HEK293 (cell line): ENCODE measurements at regions not wholly inside any gene's neighbourhood (a gene's known extent, or its start where the extent isn't known, plus 50 kb on each side); places are given as distances from the start of the nearest gene placed in this dataset.

ENCODE experiments used
- PRDM1 ChIP-seq: fragments of 450-650 bp; formaldehyde crosslinking; IDR thresholded peaks from 2 replicates; pipeline ENCODE4; 2016; ENCODE audit warnings: missing biosample characterization, missing genetic modification characterization
- ZNF114 ChIP-seq: fragments of 450-650 bp; formaldehyde crosslinking; IDR thresholded peaks from 2 replicates; pipeline ENCODE4 v1.5.0; 2017; ENCODE audit warnings: missing biosample characterization, missing genetic modification characterization
- ZNF16 ChIP-seq: fragments of 450-650 bp; formaldehyde crosslinking; IDR thresholded peaks from 2 replicates; pipeline ENCODE4 v1.5.1; 2016; ENCODE audit warnings: low read depth, missing biosample characterization, missing genetic modification characterization
- ZNF175 ChIP-seq: fragments of 450-650 bp; formaldehyde crosslinking; IDR thresholded peaks from 2 replicates; pipeline ENCODE4 v1.5.1; 2016; ENCODE audit warnings: missing biosample characterization, missing genetic modification characterization
- ZNF2 ChIP-seq: fragments of 450-650 bp; formaldehyde crosslinking; IDR thresholded peaks from 2 replicates; pipeline ENCODE4 v1.5.1; 2016; ENCODE audit warnings: missing biosample characterization, missing genetic modification characterization
- ZNF24 ChIP-seq: fragments of 450-650 bp; formaldehyde crosslinking; IDR thresholded peaks from 2 replicates; pipeline ENCODE4 v1.5.1; 2016; ENCODE audit warnings: missing biosample characterization, missing genetic modification characterization
- ZNF292 ChIP-seq: fragments of 450-650 bp; formaldehyde crosslinking; IDR thresholded peaks from 2 replicates; pipeline ENCODE4 v1.5.1; 2016; ENCODE audit warnings: low read depth, missing biosample characterization, missing genetic modification characterization, borderline replicate concordance
- ZNF335 ChIP-seq: fragments of 450-650 bp; formaldehyde crosslinking; conservative IDR thresholded peaks from 2 replicates; pipeline ENCODE4 v1.5.1; 2016; ENCODE audit warnings: missing biosample characterization, missing genetic modification characterization
- ZNF48 ChIP-seq: fragments of 450-650 bp; formaldehyde crosslinking; IDR thresholded peaks from 2 replicates; pipeline ENCODE4 v1.5.1; 2016; ENCODE audit warnings: missing biosample characterization, missing genetic modification characterization
- ZNF776 ChIP-seq: fragments of 450-650 bp; formaldehyde crosslinking; IDR thresholded peaks from 2 replicates; pipeline ENCODE4 v1.5.0; 2017; ENCODE audit warnings: missing biosample characterization, missing genetic modification characterization, borderline replicate concordance
- ZNF777 ChIP-seq: fragments of 450-650 bp; formaldehyde crosslinking; IDR thresholded peaks from 2 replicates; pipeline ENCODE4 v1.5.1; 2017; ENCODE audit warnings: missing biosample characterization, missing genetic modification characterization, borderline replicate concordance
- TF ChIP-seq, protein P1 (sequence below): fragments of 450-650 bp; formaldehyde crosslinking; IDR thresholded peaks from 2 replicates; pipeline ENCODE4 v1.5.1; 2016; ENCODE audit warnings: missing biosample characterization, missing genetic modification characterization
- TF ChIP-seq, protein P2 (sequence below): fragments of 450-650 bp; IDR thresholded peaks from 2 replicates; pipeline ENCODE4 v1.5.1; 2018; ENCODE audit warnings: missing biosample characterization, mild to moderate bottlenecking, missing genetic modification characterization

DNA sequence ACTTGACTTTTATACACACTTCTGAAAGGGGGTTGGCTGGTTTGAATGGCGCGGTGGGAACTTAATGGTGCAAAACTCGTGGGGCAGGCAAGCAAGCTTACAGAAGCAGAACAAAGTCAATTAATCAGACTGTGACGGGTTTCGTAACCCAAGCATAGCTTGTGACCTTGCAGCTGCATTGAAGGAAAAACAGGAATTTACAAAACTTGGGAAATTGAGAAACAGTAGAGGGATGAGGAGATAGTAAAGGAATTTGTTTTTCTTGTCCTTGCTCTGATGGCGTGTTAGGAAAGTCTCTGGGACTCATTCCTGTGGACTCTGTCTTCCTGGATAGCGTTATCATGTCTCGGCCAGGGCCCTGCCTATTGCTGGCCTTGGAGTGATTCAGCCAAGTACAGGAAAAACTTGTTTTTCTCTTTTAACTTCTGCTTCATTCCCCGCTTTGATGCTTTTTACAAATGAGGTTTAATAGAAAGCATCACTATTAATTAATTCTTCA, 220.0 kb upstream of the KCND2 start:
- TF ChIP-seq, protein P1, sequence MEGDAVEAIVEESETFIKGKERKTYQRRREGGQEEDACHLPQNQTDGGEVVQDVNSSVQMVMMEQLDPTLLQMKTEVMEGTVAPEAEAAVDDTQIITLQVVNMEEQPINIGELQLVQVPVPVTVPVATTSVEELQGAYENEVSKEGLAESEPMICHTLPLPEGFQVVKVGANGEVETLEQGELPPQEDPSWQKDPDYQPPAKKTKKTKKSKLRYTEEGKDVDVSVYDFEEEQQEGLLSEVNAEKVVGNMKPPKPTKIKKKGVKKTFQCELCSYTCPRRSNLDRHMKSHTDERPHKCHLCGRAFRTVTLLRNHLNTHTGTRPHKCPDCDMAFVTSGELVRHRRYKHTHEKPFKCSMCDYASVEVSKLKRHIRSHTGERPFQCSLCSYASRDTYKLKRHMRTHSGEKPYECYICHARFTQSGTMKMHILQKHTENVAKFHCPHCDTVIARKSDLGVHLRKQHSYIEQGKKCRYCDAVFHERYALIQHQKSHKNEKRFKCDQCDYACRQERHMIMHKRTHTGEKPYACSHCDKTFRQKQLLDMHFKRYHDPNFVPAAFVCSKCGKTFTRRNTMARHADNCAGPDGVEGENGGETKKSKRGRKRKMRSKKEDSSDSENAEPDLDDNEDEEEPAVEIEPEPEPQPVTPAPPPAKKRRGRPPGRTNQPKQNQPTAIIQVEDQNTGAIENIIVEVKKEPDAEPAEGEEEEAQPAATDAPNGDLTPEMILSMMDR (tag by site-specific recombination), result no peak
- TF ChIP-seq ZNF48 (tag by site-specific recombination) (no peak), ZNF292 (no peak), PRDM1 (tag by site-specific recombination) (no peak), ZNF2 (tag by site-specific recombination) (no peak), ZNF776 (no peak), ZNF175 (tag by site-specific recombination) (no peak), ZNF114 (tag by site-specific recombination) (no peak), ZNF24 (tag by site-specific recombination) (no peak), ZNF335 (tag by site-specific recombination) (no peak), ZNF16 (tag by site-specific recombination) (no peak), ZNF777 (no peak)
- TF ChIP-seq, protein P2, sequence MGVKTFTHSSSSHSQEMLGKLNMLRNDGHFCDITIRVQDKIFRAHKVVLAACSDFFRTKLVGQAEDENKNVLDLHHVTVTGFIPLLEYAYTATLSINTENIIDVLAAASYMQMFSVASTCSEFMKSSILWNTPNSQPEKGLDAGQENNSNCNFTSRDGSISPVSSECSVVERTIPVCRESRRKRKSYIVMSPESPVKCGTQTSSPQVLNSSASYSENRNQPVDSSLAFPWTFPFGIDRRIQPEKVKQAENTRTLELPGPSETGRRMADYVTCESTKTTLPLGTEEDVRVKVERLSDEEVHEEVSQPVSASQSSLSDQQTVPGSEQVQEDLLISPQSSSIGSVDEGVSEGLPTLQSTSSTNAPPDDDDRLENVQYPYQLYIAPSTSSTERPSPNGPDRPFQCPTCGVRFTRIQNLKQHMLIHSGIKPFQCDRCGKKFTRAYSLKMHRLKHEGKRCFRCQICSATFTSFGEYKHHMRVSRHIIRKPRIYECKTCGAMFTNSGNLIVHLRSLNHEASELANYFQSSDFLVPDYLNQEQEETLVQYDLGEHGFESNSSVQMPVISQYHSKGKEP (tag by site-specific recombination), result no peak
